GM12874 (cell line): ENCODE measurements at regions not wholly inside any gene's neighbourhood (a gene's known extent, or its start where the extent isn't known, plus 50 kb on each side); places are given as distances from the start of the nearest gene placed in this dataset.

ENCODE experiments used
- TF ChIP-seq, protein P1 (sequence below): IDR thresholded peaks from 2 replicates; pipeline ENCODE4 v1.5.1; 2011; ENCODE audit warnings: low read depth, mild to moderate bottlenecking, control low read depth, low read length, moderate library complexity; ENCODE audit not compliant: insufficient read depth

DNA sequence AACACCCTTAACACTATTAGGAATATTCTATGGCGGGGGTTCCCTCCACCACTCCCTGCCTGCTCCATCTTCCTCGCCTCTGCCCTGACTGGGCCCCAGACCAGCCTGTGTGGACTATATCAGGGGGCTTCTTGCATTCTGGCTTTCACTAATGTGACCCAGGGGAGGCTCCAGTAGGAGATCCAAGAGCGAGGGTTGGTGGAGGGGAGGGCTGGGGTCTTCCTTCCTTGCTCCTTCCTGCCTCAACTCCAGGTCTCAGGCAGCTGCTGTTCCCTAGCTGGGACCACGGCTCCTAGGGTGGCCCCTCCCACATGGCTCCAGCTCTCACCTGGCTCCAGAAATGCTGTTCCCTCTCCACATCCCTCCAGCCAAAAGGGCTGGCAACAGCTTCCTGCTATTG is 257.4 kb downstream of the MATN1 start:
- TF ChIP-seq, protein P1, sequence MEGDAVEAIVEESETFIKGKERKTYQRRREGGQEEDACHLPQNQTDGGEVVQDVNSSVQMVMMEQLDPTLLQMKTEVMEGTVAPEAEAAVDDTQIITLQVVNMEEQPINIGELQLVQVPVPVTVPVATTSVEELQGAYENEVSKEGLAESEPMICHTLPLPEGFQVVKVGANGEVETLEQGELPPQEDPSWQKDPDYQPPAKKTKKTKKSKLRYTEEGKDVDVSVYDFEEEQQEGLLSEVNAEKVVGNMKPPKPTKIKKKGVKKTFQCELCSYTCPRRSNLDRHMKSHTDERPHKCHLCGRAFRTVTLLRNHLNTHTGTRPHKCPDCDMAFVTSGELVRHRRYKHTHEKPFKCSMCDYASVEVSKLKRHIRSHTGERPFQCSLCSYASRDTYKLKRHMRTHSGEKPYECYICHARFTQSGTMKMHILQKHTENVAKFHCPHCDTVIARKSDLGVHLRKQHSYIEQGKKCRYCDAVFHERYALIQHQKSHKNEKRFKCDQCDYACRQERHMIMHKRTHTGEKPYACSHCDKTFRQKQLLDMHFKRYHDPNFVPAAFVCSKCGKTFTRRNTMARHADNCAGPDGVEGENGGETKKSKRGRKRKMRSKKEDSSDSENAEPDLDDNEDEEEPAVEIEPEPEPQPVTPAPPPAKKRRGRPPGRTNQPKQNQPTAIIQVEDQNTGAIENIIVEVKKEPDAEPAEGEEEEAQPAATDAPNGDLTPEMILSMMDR = no peak

DNA sequence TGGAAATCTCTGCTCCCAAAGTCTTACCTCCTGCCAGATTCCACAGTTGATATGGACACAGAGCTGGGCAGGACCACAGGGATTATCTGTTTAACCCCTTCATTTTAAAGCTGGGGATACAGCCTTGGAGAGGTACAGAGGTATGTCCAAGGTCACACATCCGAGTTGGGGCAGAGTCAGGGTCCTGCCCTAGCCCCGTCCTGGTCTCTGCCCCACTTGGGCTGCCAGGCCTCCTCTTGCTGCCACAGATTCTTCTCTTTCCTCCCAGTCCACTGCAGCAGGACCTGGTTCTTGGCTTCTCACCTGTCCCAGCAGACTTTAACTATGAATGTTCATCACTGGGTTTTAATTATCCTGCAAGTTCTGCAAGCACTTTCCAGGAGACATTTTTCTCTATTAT is 258.3 kb downstream of the MATN1 start:
- TF ChIP-seq, protein P1 = no peak

DNA sequence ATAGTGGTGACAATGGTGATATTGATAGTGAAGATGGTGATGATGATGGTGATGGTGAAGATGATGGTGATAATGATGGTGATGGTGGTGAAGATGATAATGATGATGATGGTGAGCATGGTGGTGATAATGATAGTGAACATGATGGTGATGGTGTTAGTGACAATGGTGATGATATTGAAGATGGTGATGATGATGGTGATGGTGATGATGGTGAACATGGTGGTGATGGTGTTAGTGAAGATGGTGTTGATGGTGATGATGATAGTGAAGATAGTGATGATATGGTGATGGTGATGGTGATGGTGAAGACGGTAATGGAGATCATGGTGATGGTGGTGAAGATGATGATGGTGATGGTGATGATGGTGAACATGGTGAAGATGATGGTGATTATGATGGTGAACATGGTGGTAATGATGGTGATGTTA is 259.2 kb downstream of the MATN1 start:
- TF ChIP-seq, protein P1 = no peak

DNA sequence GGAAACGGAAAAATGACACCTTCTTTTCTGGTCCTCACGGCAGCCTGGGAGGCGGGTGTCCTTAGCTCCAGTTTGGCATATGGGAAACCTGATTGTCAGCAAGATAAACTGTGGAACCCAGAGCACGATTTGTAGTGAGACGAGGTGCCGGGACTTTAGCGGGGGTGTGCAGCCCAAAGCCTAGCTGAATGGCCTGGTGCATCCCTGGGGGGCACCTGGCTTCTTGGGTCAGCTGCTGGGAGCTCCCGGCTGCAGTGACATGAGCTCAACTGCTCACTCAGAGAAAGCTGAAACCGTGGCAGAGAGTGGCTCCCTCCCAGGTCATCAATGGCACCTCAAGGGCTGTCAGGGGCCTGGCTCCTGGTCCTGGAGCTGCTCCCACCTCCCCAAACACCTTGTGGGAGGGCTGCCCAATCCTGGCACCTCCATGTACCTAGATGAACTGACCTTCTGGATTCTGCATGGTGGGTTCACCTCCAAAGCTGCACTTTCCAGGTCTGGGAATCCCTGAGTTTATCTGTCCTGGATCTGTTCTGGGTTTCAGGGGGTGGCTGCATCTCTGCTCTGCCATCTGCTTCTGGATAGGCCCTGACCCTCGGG is 260.5 kb downstream of the MATN1 start:
- TF ChIP-seq, protein P1 = no peak

DNA sequence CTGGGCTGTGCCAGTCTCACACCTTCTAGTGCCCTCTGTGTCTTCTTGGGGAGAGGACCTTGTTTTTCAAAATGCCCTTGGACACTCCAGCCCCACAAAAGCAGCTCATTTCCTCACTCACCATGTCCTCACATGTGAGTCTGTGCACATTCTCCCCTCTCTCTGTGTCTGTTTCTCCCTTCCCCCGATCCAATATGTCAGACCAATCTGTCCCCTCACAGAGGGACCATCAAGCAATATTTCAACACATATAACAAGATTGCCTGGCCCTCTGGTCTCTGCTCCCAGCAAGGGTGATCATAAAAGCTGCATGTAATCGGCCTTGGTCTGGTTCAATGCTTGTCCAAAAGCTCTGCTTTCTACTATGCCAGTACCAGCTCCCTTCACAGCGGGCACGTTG is 261.2 kb downstream of the MATN1 start:
- TF ChIP-seq, protein P1 = no peak

DNA sequence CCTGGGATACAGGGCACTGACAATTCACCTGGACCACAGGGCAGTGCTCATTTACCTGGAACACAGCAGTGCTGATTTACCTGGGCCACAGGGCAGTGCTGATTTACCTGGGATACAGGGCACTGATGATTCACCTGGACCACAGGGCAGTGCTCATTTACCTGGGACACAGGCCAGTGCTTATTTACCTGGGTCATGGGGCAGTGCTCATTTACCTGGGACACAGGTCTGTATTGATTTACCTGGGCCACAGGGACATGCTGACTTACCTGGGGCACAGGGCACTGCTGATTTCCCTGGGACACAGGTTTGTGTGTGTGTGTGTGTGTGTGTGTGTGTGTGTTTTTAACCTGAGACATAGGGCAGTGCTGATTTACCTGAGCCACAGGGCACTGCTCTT is 261.7 kb downstream of the MATN1 start:
- TF ChIP-seq, protein P1 = no peak

DNA sequence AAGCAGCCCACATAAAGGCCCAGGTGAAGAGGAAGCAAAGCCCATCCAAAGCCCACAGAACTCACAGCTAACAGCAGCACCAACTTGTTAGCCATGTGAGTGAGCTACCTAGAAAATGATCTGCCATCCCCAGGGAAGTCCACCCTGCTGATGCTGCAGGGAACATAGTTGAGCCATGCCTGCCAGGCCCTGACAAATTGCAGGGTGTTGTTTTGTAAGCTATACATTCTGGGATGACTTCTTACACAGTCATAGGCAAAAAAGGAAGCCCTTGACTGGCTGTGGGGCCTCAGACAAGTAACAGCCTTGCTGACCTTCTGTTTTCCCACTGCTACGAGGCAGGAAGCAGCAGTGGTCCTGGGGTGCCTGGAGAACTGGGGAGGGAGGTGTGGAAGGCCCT is 262.7 kb downstream of the MATN1 start:
- TF ChIP-seq, protein P1 = no peak
